Suppressor macrophage treated with lipopolysaccharide for 1 hour (primary cell): ENCODE measurements at regions not wholly inside any gene's neighbourhood (a gene's known extent, or its start where the extent isn't known, plus 50 kb on each side); places are given as distances from the start of the nearest gene placed in this dataset.
"Not testable (repeated sequence)": the region's sequence is repeated elsewhere in the genome, so short reads cannot be mapped to it uniquely, and the experiment has no call there.

Experiments
- DNase-seq, 3 donors: peaks; one replicate each; pipeline ENCODE4 v3.0.0-alpha.2; 2020 to 2022

DNA sequence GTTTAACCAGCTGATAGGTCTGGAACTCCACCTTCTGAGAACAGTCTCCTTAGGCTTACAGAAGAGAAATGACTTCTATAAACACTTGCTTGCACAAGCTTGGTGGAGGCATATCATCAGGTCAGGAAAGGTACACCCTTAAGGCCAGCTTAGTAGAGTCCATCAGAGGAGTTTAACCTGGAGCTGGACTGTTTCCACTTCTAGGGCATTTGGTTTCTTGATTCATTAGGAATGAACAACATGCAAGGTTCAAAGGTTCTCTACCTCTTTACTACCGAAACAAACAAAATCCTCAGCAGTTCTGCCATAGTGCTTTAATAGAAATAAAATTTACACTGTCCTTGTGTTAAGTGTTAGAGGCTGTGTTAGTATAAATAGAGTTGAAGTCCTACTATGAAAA is 171.4 kb upstream of the NPY2R start:
- DNase-seq, result no peak

DNA sequence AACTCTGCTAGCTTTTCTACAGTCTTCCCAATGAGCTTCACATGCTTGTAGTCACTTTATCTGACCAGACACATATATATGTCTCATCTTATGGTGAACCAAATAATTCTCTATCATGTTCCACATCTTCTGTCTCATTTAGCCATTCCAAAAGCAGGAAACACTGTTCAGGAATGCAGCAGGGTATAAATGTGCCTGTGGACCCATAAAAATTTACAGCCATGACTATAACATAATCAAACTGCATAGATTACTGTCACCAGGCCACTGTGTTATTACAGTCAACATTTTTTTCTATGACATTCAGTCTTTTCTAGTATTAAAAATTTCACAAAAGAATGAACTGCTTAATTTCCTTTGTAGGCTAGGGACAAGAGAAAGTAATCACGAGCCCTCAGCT is 170.0 kb upstream of the NPY2R start:
- DNase-seq, result no peak

DNA sequence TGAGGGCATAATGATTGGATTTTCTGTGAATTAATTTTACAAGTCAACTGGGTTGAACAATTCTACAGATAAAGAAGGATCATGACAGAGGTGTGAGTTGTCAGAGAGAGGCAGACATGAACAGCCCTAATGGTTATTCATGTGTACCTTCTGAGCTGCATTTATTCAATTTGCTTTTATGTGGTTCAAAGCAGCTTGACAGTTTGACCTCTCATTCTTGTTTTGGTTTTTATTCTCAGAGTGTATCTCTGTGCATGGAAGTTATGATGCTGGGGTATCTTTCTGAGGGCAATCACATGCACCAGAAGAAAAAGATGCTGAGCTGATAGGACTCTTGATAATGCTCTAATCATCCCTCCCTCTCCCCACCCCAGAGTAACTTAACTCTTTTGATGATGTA is 169.3 kb upstream of the NPY2R start:
- DNase-seq, result no peak

DNA sequence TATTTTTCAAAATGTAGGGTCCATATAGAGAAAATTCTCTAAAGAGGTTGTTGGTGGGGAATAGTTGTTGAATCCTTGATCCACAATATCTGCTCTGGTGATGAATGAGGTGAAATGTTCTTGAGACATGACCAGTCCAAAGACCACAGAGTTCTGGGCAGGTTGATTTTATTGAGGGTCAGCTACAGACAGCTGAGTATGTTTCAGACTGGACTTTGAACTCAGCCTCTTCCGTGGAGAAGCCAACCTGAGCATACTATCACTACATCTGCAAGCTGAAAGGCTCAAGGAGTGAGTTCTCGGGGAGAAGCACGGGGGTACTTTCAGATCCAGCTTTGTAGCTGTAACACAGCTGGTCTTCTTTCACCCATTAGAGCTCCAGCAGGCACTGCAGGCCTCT is 168.4 kb upstream of the NPY2R start:
- no peak for DNase-seq

DNA sequence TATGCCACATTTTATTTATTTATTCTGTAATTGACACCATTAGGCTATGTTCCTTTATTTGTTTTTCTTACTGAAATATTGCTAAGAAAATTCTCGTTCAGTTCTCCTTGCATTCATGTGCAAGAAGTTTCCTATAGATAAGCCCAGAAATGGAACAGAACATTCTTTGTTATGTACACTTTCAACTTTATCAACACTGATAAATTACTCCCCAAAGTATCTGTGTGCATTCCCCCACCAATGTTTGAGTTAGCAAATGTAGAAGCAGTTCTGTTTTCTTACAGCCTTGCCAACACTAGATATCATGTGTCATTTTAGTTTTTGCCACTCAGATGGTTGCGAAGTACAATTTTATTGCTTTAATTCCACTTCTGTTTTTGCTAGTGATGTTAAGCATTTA is 166.4 kb upstream of the NPY2R start:
- no peak for DNase-seq

DNA sequence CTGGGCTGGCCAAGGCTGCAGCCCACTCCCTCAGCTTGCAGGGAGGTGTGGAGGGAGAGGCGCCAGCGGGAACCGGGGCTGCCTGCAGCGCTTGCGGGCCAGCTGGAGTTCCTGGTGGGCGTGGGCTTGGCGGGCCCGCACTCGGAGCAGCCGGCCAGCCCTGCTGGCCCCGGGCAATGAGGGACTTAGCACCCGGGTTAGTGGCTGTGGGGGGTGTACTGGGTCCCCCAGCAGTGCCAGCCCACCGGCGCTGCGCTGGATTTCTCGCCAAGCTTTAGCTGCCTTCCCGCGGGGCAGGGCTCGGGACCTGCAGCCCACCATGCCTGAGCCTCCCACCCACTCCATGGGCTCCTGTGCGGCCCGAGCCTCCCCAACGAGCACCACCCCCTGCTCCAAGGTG is 164.2 kb upstream of the NPY2R start:
- not testable (repeated sequence) for DNase-seq

DNA sequence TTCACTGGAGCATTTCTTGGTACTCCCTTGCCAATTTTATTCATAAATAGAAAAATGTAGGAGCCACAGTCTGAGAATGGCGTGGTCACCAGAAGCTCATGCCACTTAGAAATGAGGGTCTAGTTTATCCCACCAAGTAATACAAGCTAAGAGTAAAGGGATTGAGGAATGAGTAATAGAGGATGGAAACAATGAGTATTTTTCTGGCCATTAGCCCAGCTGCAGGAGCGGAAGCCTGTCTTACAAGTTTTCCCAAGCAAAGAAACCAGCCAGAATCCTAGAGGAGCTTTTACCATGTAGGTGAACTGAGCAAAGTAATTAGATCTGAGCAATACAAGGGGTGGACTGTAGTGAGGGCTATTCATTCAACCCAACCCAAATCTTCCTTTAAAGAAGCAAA is 160.7 kb upstream of the NPY2R start:
- DNase-seq, result no peak

DNA sequence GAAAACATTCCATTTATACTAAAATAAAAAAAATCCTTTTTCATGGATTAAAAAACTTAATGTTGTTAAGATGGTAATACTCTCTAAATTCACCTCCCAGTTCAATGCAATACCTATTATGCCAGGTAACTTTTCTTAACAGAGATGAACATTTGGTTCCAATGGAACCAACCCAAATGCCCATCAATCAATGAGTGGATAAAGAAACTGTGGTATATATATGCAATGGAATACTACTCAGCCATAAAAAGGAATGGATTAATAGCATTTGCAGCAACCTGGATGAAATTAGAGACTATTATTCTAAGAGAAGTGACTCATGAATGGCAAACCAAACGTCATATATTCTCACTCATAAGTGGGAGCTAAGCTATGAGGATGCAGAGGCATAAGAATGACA is 154.4 kb upstream of the NPY2R start:
- DNase-seq, result not testable (repeated sequence)

DNA sequence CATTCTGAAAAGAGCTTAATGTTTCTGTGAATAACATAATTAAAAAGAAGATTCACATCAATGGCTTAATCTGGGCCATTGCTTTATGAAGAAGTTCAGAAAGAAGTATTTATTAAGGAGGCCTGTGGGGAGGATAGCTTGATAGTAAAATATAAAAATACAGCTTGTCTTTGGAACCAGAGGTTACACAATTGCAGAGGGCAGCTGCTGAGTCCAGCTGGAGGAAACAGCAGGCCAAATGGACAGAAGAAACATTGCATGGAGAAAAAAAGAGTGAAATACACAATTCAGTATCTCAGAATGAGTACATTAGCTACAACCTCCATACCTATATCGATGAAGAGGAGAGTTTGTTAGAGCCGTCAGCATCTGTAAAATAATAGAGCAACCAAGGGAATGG is 148.0 kb upstream of the NPY2R start:
- DNase-seq, result no peak

DNA sequence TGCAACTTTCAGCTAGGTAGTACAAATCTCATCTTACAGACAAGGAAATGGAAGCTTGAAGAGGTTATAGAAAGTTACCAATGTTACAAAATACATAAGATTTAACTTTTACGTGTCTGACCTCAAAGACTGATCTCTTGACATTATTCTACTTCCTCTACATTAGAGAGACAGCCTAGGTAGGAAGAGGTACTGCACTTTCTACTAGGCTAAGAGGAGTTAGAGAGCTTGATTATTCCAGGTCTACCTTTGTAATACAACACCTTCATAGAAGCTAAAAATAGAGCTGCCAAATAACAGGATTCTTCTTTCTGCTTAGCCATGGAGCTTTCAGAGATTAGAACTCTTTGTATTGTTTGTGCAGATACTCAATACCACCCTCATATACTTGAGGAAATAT is 147.6 kb upstream of the NPY2R start:
- DNase-seq, result no peak

DNA sequence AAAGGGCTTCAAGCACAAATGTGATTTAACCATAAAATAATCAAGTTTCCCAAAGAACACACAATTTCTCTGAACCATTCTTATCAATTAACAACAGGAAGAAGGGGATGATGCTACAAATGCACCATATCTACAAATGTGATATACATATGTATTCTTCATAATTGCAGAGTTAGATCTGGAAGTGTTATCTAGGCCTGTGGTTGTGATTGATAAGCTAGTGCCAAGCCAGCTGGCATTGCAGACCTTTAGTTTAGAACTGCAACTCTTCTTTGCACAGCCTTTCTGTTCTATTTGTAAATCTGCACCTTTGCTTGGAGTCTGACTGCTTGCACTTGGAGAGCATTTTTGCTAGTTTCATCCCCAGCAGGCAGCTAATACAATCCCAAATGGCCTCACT is 145.5 kb upstream of the NPY2R start:
- no peak for DNase-seq

DNA sequence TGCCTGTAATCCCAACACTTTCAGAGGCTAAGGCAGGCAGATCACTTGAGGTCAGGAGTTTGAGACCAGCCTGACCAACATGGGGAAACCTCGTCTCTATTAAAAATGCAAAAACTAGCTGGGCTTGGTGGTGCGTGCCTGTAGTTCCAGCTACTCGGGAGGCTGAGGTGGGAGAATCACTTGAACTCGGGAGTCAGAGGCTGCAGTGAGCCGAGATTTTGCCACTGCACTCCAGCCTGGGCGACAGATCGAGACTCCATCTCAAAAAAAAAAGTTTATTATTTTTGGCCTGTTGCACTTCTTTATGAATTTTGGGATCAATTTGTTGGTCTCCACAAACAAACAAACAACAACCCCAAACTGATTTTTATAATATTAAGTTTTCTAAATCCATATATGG is 143.5 kb upstream of the NPY2R start:
- not testable (repeated sequence) for DNase-seq

DNA sequence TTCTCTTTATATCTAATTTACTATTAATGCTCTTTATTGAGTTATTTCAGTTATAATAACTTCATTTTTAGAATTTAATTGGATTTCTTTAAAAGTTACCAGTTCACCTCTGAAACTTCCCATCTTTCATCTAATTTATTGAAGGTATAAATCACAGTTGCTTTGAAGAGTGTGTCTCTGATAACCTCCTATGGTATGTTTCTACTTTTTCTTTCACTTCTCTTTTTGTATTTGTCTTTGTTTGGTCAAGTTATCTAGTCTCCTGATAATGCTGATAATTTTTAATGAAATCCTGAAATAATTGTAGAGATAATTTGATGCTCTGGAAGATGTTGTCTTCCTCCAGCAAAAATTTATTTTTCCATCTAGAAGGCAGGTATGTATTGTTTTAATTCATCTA is 141.6 kb upstream of the NPY2R start:
- DNase-seq, result no peak

DNA sequence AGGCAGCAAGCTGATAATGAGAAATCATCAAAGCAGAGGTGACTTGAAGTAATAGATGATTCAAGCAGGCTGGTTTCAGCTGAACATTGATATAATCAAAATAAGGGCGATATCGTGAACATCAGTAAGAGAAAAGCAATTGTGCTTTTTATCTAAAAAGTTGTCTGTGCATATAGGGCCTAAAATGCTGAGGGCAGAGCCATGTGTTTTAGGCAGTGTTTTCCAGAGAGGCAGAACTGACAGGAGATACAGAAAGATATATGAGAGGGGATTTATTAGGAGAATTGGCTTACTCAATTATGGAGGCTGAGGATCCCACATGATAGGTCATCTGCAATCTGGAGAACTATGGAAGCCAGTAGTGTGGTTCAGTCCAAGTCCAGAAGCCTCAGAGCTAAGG is 136.5 kb upstream of the NPY2R start:
- no peak for DNase-seq

DNA sequence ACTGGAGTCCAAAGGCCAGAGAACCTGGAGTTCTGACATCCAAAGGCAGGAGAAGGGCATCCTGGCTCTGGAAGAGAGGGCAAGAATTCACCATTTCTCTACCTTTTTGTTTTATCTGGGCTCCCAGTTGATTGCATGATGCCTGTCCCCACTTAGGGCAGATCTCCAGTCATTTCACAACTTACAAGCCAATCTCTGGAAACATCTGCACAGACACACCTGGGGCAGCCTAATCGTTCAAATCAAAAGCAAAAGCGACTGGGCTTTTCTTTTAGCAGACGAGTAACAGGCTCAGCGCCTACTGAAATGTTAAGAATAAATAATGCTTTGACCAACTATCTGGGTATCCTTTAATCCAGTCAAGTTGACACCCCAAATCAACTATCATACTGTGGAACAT is 136.0 kb upstream of the NPY2R start:
- DNase-seq, result no peak

DNA sequence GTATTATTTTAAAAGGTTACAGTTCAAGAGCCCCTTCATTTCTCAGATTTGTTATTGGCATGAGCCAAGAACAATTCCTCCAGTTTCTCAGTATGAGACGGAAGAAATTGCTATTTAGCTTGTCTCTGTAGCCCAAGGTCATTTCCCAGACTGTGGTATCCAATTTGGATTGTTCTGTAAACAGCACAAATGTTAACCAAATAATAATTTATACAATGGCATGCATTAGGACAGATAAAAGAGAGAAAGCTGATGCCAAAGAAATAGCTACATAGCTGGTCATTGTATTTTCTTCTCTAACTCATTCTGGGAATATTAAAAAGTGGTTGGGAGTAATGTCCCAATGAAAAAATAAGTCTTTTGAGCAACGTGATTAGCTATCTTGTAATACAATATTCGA is 134.6 kb upstream of the NPY2R start:
- DNase-seq, result no peak

DNA sequence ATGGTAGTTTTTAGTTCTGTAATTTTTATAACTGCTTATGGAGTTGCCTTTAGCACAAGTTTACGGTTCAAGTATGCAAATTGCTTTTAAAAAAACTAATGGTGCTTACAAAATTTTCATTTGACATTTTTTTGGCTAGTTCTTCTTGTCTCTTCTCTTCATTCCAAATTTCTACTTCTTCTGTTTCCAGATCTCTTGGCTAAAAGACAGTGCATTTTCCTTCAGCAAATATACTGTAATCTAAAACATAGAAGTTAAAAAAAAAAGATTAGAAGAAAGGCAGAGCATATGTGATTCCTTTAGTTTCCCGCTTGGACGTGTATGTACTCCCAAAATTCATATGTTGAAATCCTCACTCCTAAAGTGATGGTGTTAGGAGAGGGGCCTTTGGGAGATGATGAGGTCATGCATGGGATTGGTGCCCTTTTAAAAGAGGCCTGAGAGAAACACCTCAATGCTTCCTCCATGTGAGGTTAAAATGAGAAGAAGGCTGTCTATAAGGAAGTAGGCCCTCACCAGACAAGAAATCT is 132.1 kb upstream of the NPY2R start:
- no peak for DNase-seq

DNA sequence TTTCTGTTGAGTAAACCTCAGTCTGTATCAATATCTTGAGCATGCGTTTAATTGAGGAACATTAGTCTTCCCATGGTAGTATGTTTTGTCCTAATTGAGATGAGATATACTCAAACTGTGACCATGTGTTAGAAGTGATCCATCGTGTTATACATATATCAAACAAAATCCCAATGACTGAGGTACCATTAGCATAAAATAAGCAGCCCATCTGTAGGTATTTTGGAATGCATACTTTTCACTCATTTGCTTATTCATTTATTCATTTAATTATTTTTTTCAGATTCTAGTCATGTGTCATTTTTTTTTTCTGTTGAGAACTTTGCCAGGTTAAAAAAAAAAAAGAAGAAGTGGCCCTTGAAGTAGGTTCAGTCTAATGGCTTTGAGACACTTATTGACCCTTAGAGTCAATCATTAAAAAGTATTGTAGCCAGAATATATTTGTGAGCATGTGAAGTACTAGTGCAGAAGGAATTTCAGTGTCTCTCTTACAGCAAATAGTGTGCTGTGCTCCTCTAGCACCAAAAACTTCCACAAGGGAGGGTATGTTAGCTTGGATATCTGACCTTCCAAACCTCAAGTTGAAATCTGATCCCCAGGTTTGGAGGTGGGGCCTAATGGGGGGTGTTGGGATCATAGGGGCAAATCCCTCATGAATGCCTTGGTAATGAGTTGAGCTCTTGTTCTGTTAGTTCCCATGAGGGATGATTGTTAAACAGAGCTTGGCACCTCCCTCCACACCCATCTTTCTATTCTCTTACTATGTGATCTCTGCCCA is 130.8 kb upstream of the NPY2R start:
- DNase-seq, result no peak

DNA sequence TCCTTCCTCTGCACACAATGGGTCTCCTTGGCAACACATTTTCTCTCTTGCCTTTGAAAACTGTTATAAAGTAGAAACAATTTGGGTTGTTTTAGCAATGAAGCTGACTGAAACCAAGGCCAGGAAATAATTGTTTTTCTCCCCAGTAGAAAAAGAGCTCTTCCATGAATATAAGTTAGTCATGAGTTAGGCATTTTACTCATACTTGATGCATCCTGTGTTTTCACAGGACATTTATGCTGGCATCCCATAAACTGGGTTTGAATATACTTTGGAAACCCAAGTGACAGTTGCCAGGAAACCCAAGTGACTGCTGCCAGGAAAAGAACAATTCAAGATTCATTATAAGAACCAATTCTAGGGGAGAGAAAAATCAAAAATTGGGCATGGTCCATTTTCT is 128.6 kb upstream of the NPY2R start:
- DNase-seq, result no peak

DNA sequence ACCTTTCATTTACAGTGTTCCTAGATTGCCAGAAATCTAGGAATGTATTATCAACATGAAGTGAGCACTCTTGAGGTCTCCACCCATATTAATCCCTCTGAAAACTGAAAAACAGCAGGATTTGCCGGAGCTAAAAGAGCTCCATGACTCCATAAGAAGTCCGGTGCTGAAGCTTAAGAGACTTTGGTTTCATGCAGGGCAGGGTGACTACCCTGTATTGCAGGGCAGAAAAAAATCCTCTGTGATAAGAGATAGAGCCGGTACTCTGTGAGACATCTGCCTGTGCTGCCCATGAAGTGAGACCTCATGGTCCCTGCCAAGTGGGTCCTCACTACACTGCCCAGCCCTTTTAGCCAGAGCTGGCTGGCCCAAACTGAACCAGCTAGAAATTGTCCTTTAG is 127.2 kb upstream of the NPY2R start:
- no peak for DNase-seq

DNA sequence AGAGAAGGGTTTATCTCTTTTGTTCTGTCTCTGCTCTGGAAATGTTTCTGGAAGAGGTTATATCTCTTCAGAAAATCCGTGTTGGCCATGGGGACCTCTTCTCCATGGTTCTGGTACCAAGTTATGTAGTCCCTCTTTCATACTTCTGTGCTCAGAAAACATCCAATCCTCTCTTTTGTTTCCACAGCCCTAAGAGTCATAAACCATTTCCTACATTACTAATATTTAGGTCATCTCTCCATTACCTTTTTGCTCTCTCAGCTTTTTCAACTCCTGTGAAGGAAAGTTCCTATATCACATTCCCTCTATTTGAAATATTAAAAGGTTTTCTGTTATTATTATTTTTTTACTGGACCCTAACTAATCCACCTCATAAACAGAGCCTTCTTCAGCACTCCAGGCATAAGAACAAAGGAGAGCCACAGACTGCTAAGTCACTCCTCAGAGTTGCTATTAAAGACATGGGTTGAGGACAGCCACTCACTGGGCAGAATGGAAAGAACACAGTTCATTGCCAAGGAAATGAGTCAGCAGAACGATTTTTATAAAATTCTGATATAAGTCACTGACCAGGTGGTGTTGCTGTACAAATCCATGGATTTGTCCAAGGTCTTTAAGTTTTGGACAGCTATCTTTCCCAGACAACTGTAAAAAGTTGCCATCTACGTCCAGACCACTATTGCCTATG is 122.4 kb upstream of the NPY2R start:
- DNase-seq, result no peak

DNA sequence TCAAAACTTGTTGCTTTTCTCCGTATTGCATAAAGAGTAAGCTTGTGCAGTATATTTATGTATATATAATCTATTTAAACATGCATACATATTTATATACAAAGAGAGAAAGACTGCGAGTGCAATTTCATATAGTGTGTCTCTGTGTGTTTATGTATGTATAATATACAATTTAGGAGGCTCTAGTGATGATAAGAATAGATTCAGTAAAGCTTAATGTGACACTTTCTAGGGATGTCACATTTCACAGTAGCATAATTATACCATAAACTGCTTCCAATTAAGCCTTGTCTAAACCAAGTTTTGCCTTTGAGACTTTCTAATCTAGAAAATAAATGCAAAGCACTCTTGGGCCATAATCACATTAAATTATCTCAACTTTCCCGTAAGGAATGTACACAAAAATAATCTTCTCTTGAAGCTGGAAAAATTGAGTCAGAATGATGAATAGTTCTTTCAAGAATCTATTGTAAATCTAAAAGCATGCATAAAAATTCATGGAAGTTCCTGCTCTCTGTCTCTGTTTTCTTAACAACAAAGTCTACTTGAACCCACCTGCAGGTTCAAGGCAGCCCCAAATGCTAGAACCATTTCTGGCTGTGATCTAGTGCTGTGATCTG is 114.1 kb upstream of the NPY2R start:
- no peak for DNase-seq

DNA sequence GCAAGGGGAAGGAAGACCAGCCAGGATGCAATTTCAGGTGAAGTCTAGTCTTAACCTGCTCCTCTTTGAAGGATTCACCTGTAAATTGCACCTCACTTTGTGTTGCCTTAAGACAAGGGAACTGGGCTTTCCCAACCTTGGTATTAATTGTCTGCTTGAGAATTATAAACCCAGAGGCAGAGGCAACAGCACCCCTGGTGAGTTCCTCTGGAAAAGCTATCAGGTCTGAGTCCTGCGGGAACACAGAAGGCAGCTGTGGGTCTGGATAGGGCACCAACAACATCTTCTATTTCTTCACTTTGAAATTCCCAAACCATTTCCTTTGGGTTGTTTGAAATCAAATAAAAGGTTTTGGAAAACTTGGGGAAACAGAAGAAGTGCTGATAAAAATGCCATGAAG is 109.2 kb upstream of the NPY2R start:
- no peak for DNase-seq

DNA sequence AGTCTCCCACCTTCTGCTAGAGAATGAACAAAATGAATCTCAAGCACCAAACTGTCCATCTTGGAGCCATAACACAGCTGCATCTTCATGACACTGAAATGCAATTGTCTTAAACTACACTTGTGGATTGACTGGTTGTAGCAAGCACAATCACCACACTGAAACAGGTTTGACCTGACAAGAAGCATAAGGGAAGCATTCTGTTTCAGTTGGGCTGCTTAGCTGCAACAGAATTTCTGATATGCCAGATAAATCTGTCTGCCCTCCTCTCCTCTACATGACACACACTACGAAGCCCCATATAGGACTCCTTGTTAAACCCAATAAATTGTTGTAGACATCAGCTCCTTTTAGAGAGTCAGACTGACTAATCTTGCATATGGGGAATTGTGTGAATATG is 101.8 kb upstream of the NPY2R start:
- no peak for DNase-seq
